HG02610 (cell line): ENCODE measurements at regions not wholly inside any gene's neighbourhood (a gene's known extent, or its start where the extent isn't known, plus 50 kb on each side); places are given as distances from the start of the nearest gene placed in this dataset.

ENCODE experiments used
- ATAC-seq: cut with Tn5 transposase; IDR thresholded peaks from one replicate; pipeline ENCODE4 v1.9.1; 2021; ENCODE audit warnings: mild to moderate bottlenecking, moderate library complexity; ENCODE audit not compliant: unreplicated experiment

- ATAC-seq = no peak
Measured at GRCh38 chr9:129490583-129491486, 130.1 kb downstream of the C9orf50 start.

- no peak for ATAC-seq
Measured at GRCh38 chr9:129489838-129490582, 130.9 kb downstream of the C9orf50 start.

GRCh38 chr9:129487658-129488483 is 133.0 kb downstream of the C9orf50 start:
- peak; percentile 8 for ATAC-seq

GRCh38 chr9:129486756-129487657 is 133.9 kb downstream of the C9orf50 start:
- ATAC-seq = no peak

GRCh38 chr9:129485145-129485774 is 135.6 kb downstream of the C9orf50 start:
- no peak for ATAC-seq

- ATAC-seq = no peak
Measured at GRCh38 chr9:129484352-129485000, 136.4 kb downstream of the C9orf50 start.

- no peak for ATAC-seq
Measured at GRCh38 chr9:129483415-129484351, 137.2 kb downstream of the C9orf50 start.

- ATAC-seq = no peak
Measured at GRCh38 chr9:129482521-129483414, 138.1 kb downstream of the C9orf50 start.

GRCh38 chr9:129481810-129482511 is 138.9 kb downstream of the C9orf50 start:
- ATAC-seq = no peak

GRCh38 chr9:129481424-129481809 is 139.5 kb downstream of the C9orf50 start:
- no peak for ATAC-seq

- ATAC-seq = no peak
Measured at GRCh38 chr9:129480745-129481144, 140.2 kb downstream of the C9orf50 start.

- ATAC-seq = no peak
Measured at GRCh38 chr9:129480227-129480626, 140.7 kb downstream of the C9orf50 start.

- no peak for ATAC-seq
Measured at GRCh38 chr9:129479631-129480011, 141.3 kb downstream of the C9orf50 start.

GRCh38 chr9:129478961-129479630 is 141.8 kb downstream of the C9orf50 start:
- ATAC-seq = no peak

GRCh38 chr9:129478461-129478860 is 142.4 kb downstream of the C9orf50 start:
- ATAC-seq = no peak
